ENCODE measurements at regions not wholly inside any gene's neighbourhood (a gene's known extent, or its start where the extent isn't known, plus 50 kb on each side); places are given as distances from the start of the nearest gene placed in this dataset.

- no peak for DNase-seq (ENCODE audit: low spot score)
Measured at GRCh38 chr1:30479575-30479974, 243.8 kb downstream of the MATN1 start.

- DNase-seq (ENCODE audit: low spot score), result no peak
Measured at GRCh38 chr1:30478799-30479563, 244.4 kb downstream of the MATN1 start.

- no peak for DNase-seq (ENCODE audit: low spot score)
Measured at GRCh38 chr1:30478283-30478682, 245.1 kb downstream of the MATN1 start.

- DNase-seq (ENCODE audit: low spot score), result no peak
Measured at GRCh38 chr1:30477588-30477987, 245.8 kb downstream of the MATN1 start.

GRCh38 chr1:30476911-30477459, 246.4 kb downstream of the MATN1 start:
- no peak for DNase-seq (ENCODE audit: low spot score)

- DNase-seq (ENCODE audit: low spot score), result no peak
Measured at GRCh38 chr1:30476476-30476875, 246.9 kb downstream of the MATN1 start.

- DNase-seq (ENCODE audit: low spot score), result no peak
Measured at GRCh38 chr1:30475966-30476365, 247.4 kb downstream of the MATN1 start.

GRCh38 chr1:30475201-30475600, 248.2 kb downstream of the MATN1 start:
- no peak for DNase-seq (ENCODE audit: low spot score)

GRCh38 chr1:30474818-30475200, 248.6 kb downstream of the MATN1 start:
- no peak for DNase-seq (ENCODE audit: low spot score)

- DNase-seq (ENCODE audit: low spot score), result no peak
Measured at GRCh38 chr1:30473922-30474817, 249.2 kb downstream of the MATN1 start.

- DNase-seq (ENCODE audit: low spot score), result no peak
Measured at GRCh38 chr1:30472526-30472925, 250.9 kb downstream of the MATN1 start.

GRCh38 chr1:30472009-30472408, 251.4 kb downstream of the MATN1 start:
- DNase-seq (ENCODE audit: low spot score), result no peak

- no peak for DNase-seq (ENCODE audit: low spot score)
Measured at GRCh38 chr1:30471307-30471706, 252.1 kb downstream of the MATN1 start.

- DNase-seq (ENCODE audit: low spot score), result no peak
Measured at GRCh38 chr1:30469426-30469825, 254.0 kb downstream of the MATN1 start.

- no peak for DNase-seq (ENCODE audit: low spot score)
Measured at GRCh38 chr1:30467101-30467500, 256.3 kb downstream of the MATN1 start.

GRCh38 chr1:30466610-30467009, 256.8 kb downstream of the MATN1 start:
- DNase-seq (ENCODE audit: low spot score), result no peak

GRCh38 chr1:30466026-30466425, 257.4 kb downstream of the MATN1 start:
- DNase-seq (ENCODE audit: low spot score), result no peak

- DNase-seq (ENCODE audit: low spot score), result no peak
Measured at GRCh38 chr1:30465096-30465495, 258.3 kb downstream of the MATN1 start.

GRCh38 chr1:30464187-30464617, 259.2 kb downstream of the MATN1 start:
- DNase-seq (ENCODE audit: low spot score), result no peak

GRCh38 chr1:30462826-30463425, 260.5 kb downstream of the MATN1 start:
- DNase-seq (ENCODE audit: low spot score), result no peak

- DNase-seq (ENCODE audit: low spot score), result no peak
Measured at GRCh38 chr1:30462166-30462565, 261.2 kb downstream of the MATN1 start.

- no peak for DNase-seq (ENCODE audit: low spot score)
Measured at GRCh38 chr1:30461640-30462039, 261.7 kb downstream of the MATN1 start.

Data from H4 (cell line).